ENCODE measurements at regions not wholly inside any gene's neighbourhood (a gene's known extent, or its start where the extent isn't known, plus 50 kb on each side); places are given as distances from the start of the nearest gene placed in this dataset.

- H3K36me3 Mint-ChIP-seq, result no peaks in the 10 kb centered on the region
- H3K9me3 Mint-ChIP-seq, result peaks cover 0 to 3% (median 0%) of the 10 kb centered on the region in 7 donors
- Histone ChIP-seq H3K36me3 (replicated peaks in 1 of 2; ENCODE audit: control insufficient read depth in 1 of 2, insufficient read depth in 2 of 2, low read length in 2 of 2) (no peaks in the 10 kb centered on the region), H3K27ac (ENCODE audit: low read depth in 1 of 2, low read length in 2 of 2) (no peak overlapping the region), H3K9me3 (replicated peaks in 1 of 2; ENCODE audit: control insufficient read depth in 1 of 2, insufficient read depth in 1 of 2, low read length in 2 of 2) (no peaks in the 10 kb centered on the region), H3K4me2 (replicated peaks; ENCODE audit: extremely low read depth, low read length, poor library complexity, severe bottlenecking) (no peak overlapping the region), H3K27me3 (ENCODE audit: control insufficient read depth in 2 of 2, insufficient read depth in 2 of 2, low read length in 2 of 2) (no peaks in the 10 kb centered on the region), H3K79me2 (ENCODE audit: insufficient read depth, low read length) (no peaks in the 10 kb centered on the region), H3K9ac (ENCODE audit: insufficient read depth, low read length, poor library complexity, severe bottlenecking) (no peak overlapping the region), H3K4me3 (replicated peaks in 1 of 3; ENCODE audit: low read depth in 2 of 3, low read length in 3 of 3) (no peak overlapping the region), H4K20me1 (ENCODE audit: insufficient read depth, low read length) (no peaks in the 10 kb centered on the region), H2AFZ (ENCODE audit: insufficient read depth, low read depth, low read length, poor library complexity, severe bottlenecking) (no peak overlapping the region), H3K4me1 (ENCODE audit: control insufficient read depth in 1 of 2, insufficient read depth in 2 of 2, low read length in 2 of 2) (no peaks in the 10 kb centered on the region)
- DNase-seq, result peak in 1 of 3 donors; percentile 12
- intact Hi-C loops (cut with micrococcal nuclease), result no loop called here
- peaks cover 0 to 1% (median 0%) of the 10 kb centered on the region in 3 donors for H3K27me3 Mint-ChIP-seq (ENCODE audit: low read depth in 3 of 3)
- H3K27ac Mint-ChIP-seq, result no peak overlapping the region
- no peak overlapping the region for H3K4me3 Mint-ChIP-seq
- 100% methylated on average over 1 of the region's 3 CpGs for WGBS (ENCODE audit: insufficient coverage)
- peaks cover 4% of the 10 kb centered on the region for H3K4me1 Mint-ChIP-seq
- no peak for TF ChIP-seq CTCF (IDR thresholded peaks at IDR 0.05)
Observed at GRCh38 chr6:15950962-15951569, 177.8 kb upstream of the MYLIP start.

- no peak for DNase-seq
- TF ChIP-seq CTCF (IDR thresholded peaks at IDR 0.05), result no peak
- H3K4me3 ChIP-seq (replicated peaks in 1 of 3; ENCODE audit: low read depth in 2 of 3, low read length in 3 of 3), result no peak overlapping the region
- no peak overlapping the region for H3K27ac ChIP-seq (ENCODE audit: low read depth in 1 of 2, low read length in 2 of 2)
- no peaks in the 10 kb centered on the region for H4K20me1 ChIP-seq (ENCODE audit: insufficient read depth, low read length)
- H3K27ac Mint-ChIP-seq, result no peak overlapping the region
- intact Hi-C loops (cut with micrococcal nuclease), result no loop called here
- no peaks in the 10 kb centered on the region for H3K36me3 Mint-ChIP-seq
- H3K4me1 Mint-ChIP-seq, result peaks cover 4% of the 10 kb centered on the region
- H3K27me3 Mint-ChIP-seq (ENCODE audit: low read depth in 3 of 3), result peaks cover 0 to 1% (median 0%) of the 10 kb centered on the region in 3 donors
- H3K79me2 ChIP-seq (ENCODE audit: insufficient read depth, low read length), result no peaks in the 10 kb centered on the region
- WGBS (ENCODE audit: insufficient coverage), result no CpG with 5 or more reads among the region's 1 CpG
- no peak overlapping the region for H3K4me3 Mint-ChIP-seq
- no peaks in the 10 kb centered on the region for H3K36me3 ChIP-seq (replicated peaks in 1 of 2; ENCODE audit: control insufficient read depth in 1 of 2, insufficient read depth in 2 of 2, low read length in 2 of 2)
- H3K4me2 ChIP-seq (replicated peaks; ENCODE audit: extremely low read depth, low read length, poor library complexity, severe bottlenecking), result no peak overlapping the region
- peaks cover 0 to 1% (median 0%) of the 10 kb centered on the region in 7 donors for H3K9me3 Mint-ChIP-seq
- H3K9me3 ChIP-seq (replicated peaks in 1 of 2; ENCODE audit: control insufficient read depth in 1 of 2, insufficient read depth in 1 of 2, low read length in 2 of 2), result no peaks in the 10 kb centered on the region
- no peak overlapping the region for H3K9ac ChIP-seq (ENCODE audit: insufficient read depth, low read length, poor library complexity, severe bottlenecking)
- H3K27me3 ChIP-seq (ENCODE audit: control insufficient read depth in 2 of 2, insufficient read depth in 2 of 2, low read length in 2 of 2), result no peaks in the 10 kb centered on the region
- H3K4me1 ChIP-seq (ENCODE audit: control insufficient read depth in 1 of 2, insufficient read depth in 2 of 2, low read length in 2 of 2), result no peaks in the 10 kb centered on the region
- H2AFZ ChIP-seq (ENCODE audit: insufficient read depth, low read depth, low read length, poor library complexity, severe bottlenecking), result no peak overlapping the region
Observed at GRCh38 chr6:15949982-15950381, 178.9 kb upstream of the MYLIP start.

Measured in CD14-positive monocyte (primary cell).